EL (cell line): ENCODE measurements at regions not wholly inside any gene's neighbourhood (a gene's known extent, or its start where the extent isn't known, plus 50 kb on each side); places are given as distances from the start of the nearest gene placed in this dataset.
"Not testable (repeated sequence)": the region's sequence is repeated elsewhere in the genome, so short reads cannot be mapped to it uniquely, and the experiment has no call there.

ENCODE experiments used
- DNase-seq: peaks from one replicate; pipeline ENCODE4 v3.0.0-alpha.2; 2016

- DNase-seq, result no peak
Observed at GRCh38 chr1:4227986-4228385, 327.9 kb upstream of the C1orf174 start.

GRCh38 chr1:4253935-4254334, 353.9 kb upstream of the C1orf174 start:
- no peak for DNase-seq

- no peak for DNase-seq
Observed at GRCh38 chr1:4256351-4256750, 356.3 kb upstream of the C1orf174 start.

GRCh38 chr1:4258146-4258777, 358.2 kb upstream of the C1orf174 start:
- not testable (repeated sequence) for DNase-seq

GRCh38 chr1:4261327-4261726, 361.3 kb upstream of the C1orf174 start:
- DNase-seq, result no peak

GRCh38 chr1:4262665-4263064, 362.6 kb upstream of the C1orf174 start:
- no peak for DNase-seq

GRCh38 chr1:4263699-4264098, 363.6 kb upstream of the C1orf174 start:
- no peak for DNase-seq

- no peak for DNase-seq
Observed at GRCh38 chr1:4265836-4266235, 365.8 kb upstream of the C1orf174 start.

GRCh38 chr1:4267381-4268261, 367.5 kb upstream of the C1orf174 start:
- no peak for DNase-seq

- DNase-seq, result no peak
Observed at GRCh38 chr1:4268262-4268888, 368.3 kb upstream of the C1orf174 start.

- no peak for DNase-seq
Observed at GRCh38 chr1:4268889-4269284, 368.8 kb upstream of the C1orf174 start.

- no peak for DNase-seq
Observed at GRCh38 chr1:4269330-4269729, 369.3 kb upstream of the C1orf174 start.

- DNase-seq, result no peak
Observed at GRCh38 chr1:4269952-4270570, 370.0 kb upstream of the C1orf174 start.

GRCh38 chr1:4270651-4271337, 370.7 kb upstream of the C1orf174 start:
- no peak for DNase-seq

GRCh38 chr1:4271338-4271998, 371.4 kb upstream of the C1orf174 start:
- DNase-seq, result no peak

GRCh38 chr1:4272568-4272967, 372.5 kb upstream of the C1orf174 start:
- no peak for DNase-seq

- DNase-seq, result no peak
Observed at GRCh38 chr1:4273243-4273642, 373.2 kb upstream of the C1orf174 start.

GRCh38 chr1:4273747-4274146, 373.7 kb upstream of the C1orf174 start:
- DNase-seq, result no peak

GRCh38 chr1:4275083-4275482, 375.0 kb upstream of the C1orf174 start:
- no peak for DNase-seq

- DNase-seq, result no peak
Observed at GRCh38 chr1:4276238-4276637, 376.2 kb upstream of the C1orf174 start.

GRCh38 chr1:4277598-4277997, 376.8 kb upstream of the AJAP1 start:
- no peak for DNase-seq

GRCh38 chr1:4284976-4285375, 369.4 kb upstream of the AJAP1 start:
- no peak for DNase-seq
